Keratinocyte (primary cell): ENCODE measurements at regions not wholly inside any gene's neighbourhood (a gene's known extent, or its start where the extent isn't known, plus 50 kb on each side); places are given as distances from the start of the nearest gene placed in this dataset.

Experiments used
- DNase-seq: peaks from one replicate; pipeline ENCODE4 v3.0.0-alpha.2; 2011; ENCODE audit warnings: low read depth, missing footprints, low spot score
- FAIRE-seq: peaks from 2 replicates; lab custom pipeline; 2011; peaks lifted over from hg19 to GRCh38; lab: Jason Lieb, UNC
- H2AFZ ChIP-seq: 2 replicates; pipeline ENCODE4 v1.6.0; 2012; ENCODE audit warnings: low read length, control low read depth, inconsistent platforms; ENCODE audit not compliant: control insufficient read depth
- H3K27ac ChIP-seq: 2 replicates; pipeline ENCODE4 v1.5.1; 2011; ENCODE audit warnings: low read length; ENCODE audit not compliant: control insufficient read depth, insufficient read depth
- H3K27me3 ChIP-seq: 3 replicates; pipeline ENCODE4 v1.6.0; 2011; ENCODE audit warnings: low read length; ENCODE audit not compliant: control insufficient read depth, insufficient read depth; ENCODE audit errors: extremely low read depth
- H3K36me3 ChIP-seq, 2 experiments: 2 replicates in 1 of 2; 3 replicates in 1 of 2; pipeline ENCODE4 v1.5.1; 2011; ENCODE audit warnings: low read length in 2 of 2, mild to moderate bottlenecking in 1 of 2; ENCODE audit not compliant: control insufficient read depth in 2 of 2, insufficient read depth in 2 of 2; ENCODE audit errors: extremely low read depth in 1 of 2
- H3K4me1 ChIP-seq: 3 replicates; pipeline ENCODE4 v1.5.1; 2011; ENCODE audit warnings: low read length; ENCODE audit not compliant: control insufficient read depth, insufficient read depth; ENCODE audit errors: extremely low read depth
- H3K4me2 ChIP-seq: 3 replicates; pipeline ENCODE4 v1.6.0; 2011; ENCODE audit warnings: low read depth, low read length; ENCODE audit not compliant: control insufficient read depth, insufficient read depth; ENCODE audit errors: extremely low read depth
- H3K4me3 ChIP-seq, 3 experiments: fragments of 200-600 bp in 1 of 3; sonication (generic) in 1 of 3; 2 replicates in 2 of 3; 3 replicates in 1 of 3; pipeline ENCODE4 v1.5.1; 2011 to 2016; ENCODE audit warnings: low read length in 3 of 3, mild to moderate bottlenecking in 3 of 3, control low read depth in 2 of 3, inconsistent platforms in 1 of 3, low read depth in 1 of 3, mixed read lengths in 1 of 3, mixed run types in 1 of 3, moderate library complexity in 1 of 3; ENCODE audit not compliant: control insufficient read depth in 2 of 3, insufficient read depth in 2 of 3; ENCODE audit errors: extremely low read depth in 1 of 3
- H3K79me2 ChIP-seq: 2 replicates; pipeline ENCODE4 v1.6.0; 2012; ENCODE audit warnings: low read length; ENCODE audit not compliant: control insufficient read depth, insufficient read depth
- H3K9ac ChIP-seq: 3 replicates; pipeline ENCODE4 v1.6.0; 2011; ENCODE audit warnings: low read length; ENCODE audit not compliant: control insufficient read depth, insufficient read depth; ENCODE audit errors: extremely low read depth
- H3K9me1 ChIP-seq: 3 replicates; pipeline ENCODE4 v1.6.0; 2011; ENCODE audit warnings: low read length; ENCODE audit not compliant: control insufficient read depth, insufficient read depth; ENCODE audit errors: extremely low read depth
- H3K9me3 ChIP-seq: 2 replicates; pipeline ENCODE4 v1.5.1; 2012; ENCODE audit warnings: low read depth, low read length; ENCODE audit not compliant: control insufficient read depth
- H4K20me1 ChIP-seq: 3 replicates; pipeline ENCODE4 v1.6.0; 2011; ENCODE audit warnings: low read length; ENCODE audit not compliant: control insufficient read depth, insufficient read depth; ENCODE audit errors: extremely low read depth
- EZH2 ChIP-seq: IDR thresholded peaks from one replicate; pipeline ENCODE4 v1.6.1; 2012; ENCODE audit warnings: inconsistent platforms, mild to moderate bottlenecking, low read length, moderate library complexity
- dilution Hi-C: fragments of 300-500 bp; cut with MboI; formaldehyde crosslinking; loops from one replicate; pipeline ENCODE4 v1.7.0; 2020; ENCODE audit warnings: low sequenced_read_pairs; ENCODE audit not compliant: extremely low pct_ligation_motif_present
- TF ChIP-seq, protein P1 (sequence below), 3 experiments: IDR thresholded peaks in 1 of 3; conservative IDR thresholded peaks in 1 of 3; optimal IDR thresholded peaks in 1 of 3; 2 replicates in 2 of 3; 3 replicates in 1 of 3; pipeline versions ENCODE3 to v1.5.1; 2011; ENCODE audit warnings: low read length in 3 of 3, mild to moderate bottlenecking in 3 of 3, moderate library complexity in 2 of 3, control low read depth in 1 of 3, inconsistent platforms in 1 of 3; ENCODE audit not compliant: insufficient read depth in 2 of 3; ENCODE audit errors: extremely low read depth in 1 of 3

DNA sequence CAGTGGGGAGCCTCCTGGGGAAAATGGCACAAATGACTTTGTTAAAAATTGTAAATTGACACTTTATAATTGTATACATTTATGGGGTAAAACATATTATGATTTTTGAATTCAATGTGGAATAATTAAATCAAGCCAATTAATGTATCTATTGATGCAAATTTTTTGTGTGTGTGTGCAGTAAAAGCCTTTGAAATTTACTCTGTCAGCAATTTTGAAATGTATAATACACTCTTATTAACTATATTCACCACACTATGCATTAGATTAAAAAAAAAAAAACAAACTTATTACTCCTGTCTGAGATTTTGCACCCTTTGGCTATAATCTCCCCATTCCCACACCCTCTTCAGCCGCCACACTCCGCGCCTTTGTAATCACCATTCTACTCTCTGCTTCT is 119.2 kb downstream of the S1PR1 start:
- Histone ChIP-seq H3K9me1 (no peaks in the 10 kb centered on the region), H4K20me1 (no peaks in the 10 kb centered on the region), H3K4me2 (no peak overlapping the region), H3K4me1 (no peaks in the 10 kb centered on the region), H3K4me3 (no peak overlapping the region), H3K27ac (no peak overlapping the region), H3K36me3 (no peaks in the 10 kb centered on the region), H3K9ac (no peak overlapping the region), H3K9me3 (no peaks in the 10 kb centered on the region), H3K79me2 (no peaks in the 10 kb centered on the region), H3K27me3 (no peaks in the 10 kb centered on the region), H2AFZ (no peak overlapping the region)
- DNase-seq (no peak), FAIRE-seq (no peak)
- dilution Hi-C loops, result no loop called here
- TF ChIP-seq, protein P1, sequence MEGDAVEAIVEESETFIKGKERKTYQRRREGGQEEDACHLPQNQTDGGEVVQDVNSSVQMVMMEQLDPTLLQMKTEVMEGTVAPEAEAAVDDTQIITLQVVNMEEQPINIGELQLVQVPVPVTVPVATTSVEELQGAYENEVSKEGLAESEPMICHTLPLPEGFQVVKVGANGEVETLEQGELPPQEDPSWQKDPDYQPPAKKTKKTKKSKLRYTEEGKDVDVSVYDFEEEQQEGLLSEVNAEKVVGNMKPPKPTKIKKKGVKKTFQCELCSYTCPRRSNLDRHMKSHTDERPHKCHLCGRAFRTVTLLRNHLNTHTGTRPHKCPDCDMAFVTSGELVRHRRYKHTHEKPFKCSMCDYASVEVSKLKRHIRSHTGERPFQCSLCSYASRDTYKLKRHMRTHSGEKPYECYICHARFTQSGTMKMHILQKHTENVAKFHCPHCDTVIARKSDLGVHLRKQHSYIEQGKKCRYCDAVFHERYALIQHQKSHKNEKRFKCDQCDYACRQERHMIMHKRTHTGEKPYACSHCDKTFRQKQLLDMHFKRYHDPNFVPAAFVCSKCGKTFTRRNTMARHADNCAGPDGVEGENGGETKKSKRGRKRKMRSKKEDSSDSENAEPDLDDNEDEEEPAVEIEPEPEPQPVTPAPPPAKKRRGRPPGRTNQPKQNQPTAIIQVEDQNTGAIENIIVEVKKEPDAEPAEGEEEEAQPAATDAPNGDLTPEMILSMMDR (optimal IDR thresholded peaks at IDR 0.05 in 1 of 3, IDR thresholded peaks at IDR 0.05 in 1 of 3, conservative IDR thresholded peaks at IDR 0.05 in 1 of 3; ENCODE audit: extremely low read depth in 1 of 3, insufficient read depth in 2 of 3, low read length in 3 of 3), result no peak
- no peak for TF ChIP-seq EZH2

DNA sequence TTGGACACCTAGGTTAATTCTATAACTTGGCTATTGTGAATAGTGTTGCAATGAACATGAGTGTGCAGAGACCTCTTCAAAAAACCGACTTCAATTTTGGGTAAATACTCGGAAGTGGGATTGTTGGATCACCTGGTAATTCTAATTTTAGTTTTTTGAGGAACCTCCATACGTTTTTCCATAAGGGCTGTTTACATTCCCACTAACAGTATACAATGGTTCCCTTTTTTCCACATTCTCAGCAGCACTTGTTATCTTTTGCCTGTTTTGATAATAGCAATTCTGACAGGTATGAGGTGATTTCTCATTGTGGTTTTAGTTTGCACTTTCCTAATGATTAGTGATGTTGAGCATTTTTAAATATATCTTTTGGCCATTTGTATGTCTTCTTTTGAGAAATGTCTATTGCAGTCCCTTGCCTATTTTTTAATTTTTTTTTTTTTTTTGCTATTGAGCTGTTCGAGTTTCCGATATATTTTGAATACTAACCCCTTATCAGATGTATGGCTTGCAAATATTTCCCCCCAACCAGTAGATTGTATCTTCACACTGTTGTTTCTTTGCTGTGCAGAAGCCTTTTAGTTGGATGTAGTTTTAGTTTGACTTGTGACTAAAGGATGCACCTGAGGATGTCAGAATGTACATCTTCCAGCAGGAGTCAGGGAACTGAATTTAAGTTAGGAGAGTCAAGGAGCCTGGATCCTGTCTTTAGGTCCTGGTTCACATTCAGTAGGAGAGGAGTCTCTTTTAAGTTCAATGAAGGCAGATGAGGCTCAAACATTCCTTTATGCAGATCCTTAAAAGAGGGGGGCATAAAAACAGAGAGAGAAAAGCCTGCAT is 120.0 kb downstream of the S1PR1 start:
- H3K27me3 ChIP-seq, result no peaks in the 10 kb centered on the region
- dilution Hi-C loops, result no loop called here
- no peak for FAIRE-seq

More for the DNA sequence above, 120.0 kb downstream of the S1PR1 start:
- TF ChIP-seq EZH2, result no peak
- TF ChIP-seq, protein P1 (optimal IDR thresholded peaks at IDR 0.05 in 1 of 3, IDR thresholded peaks at IDR 0.05 in 1 of 3, conservative IDR thresholded peaks at IDR 0.05 in 1 of 3; ENCODE audit: extremely low read depth in 1 of 3, insufficient read depth in 2 of 3, low read length in 3 of 3), result no peak
- Histone ChIP-seq H3K79me2 (no peaks in the 10 kb centered on the region), H3K9me3 (no peaks in the 10 kb centered on the region), H3K4me1 (no peaks in the 10 kb centered on the region), H3K4me2 (no peak overlapping the region), H3K4me3 (no peak overlapping the region), H3K9ac (no peak overlapping the region), H2AFZ (no peak overlapping the region), H3K27ac (no peak overlapping the region), H3K36me3 (no peaks in the 10 kb centered on the region), H3K9me1 (no peaks in the 10 kb centered on the region), H4K20me1 (no peaks in the 10 kb centered on the region)
- DNase-seq, result no peak
